Panc1 (cell line): ENCODE measurements at regions not wholly inside any gene's neighbourhood (a gene's known extent, or its start where the extent isn't known, plus 50 kb on each side); places are given as distances from the start of the nearest gene placed in this dataset.

Source experiments
- ATAC-seq: fragments of 200-7000 bp; cut with Tn5 transposase; 2 replicates; pipeline ENCODE4 v1.9.1; 2020; ENCODE audit warnings: mild to moderate bottlenecking, moderate library complexity
- BruUV-seq: library from RNA; stranded (reverse); fragments of 400-500 nt; replicated peaks from 2 replicates; lab custom pipeline; 2021; lab: Mats Ljungman, UMichigan
- CTCF ChIA-PET: fragments of 300-600 bp; sonication (Branson Sonifier 250); formaldehyde crosslinking; loops from one replicate; lab custom pipeline; 2022; ENCODE audit warnings: antibody characterized with exemption; lab: Charles Lee
- POLR2A ChIA-PET: fragments of 300-600 bp; sonication (Branson Sonifier 250); formaldehyde crosslinking; loops from one replicate; lab custom pipeline; 2022; ENCODE audit warnings: antibody characterized with exemption; lab: Charles Lee
- DNase-seq: peaks from one replicate; pipeline ENCODE4 v3.0.0-alpha.2; 2010; ENCODE audit warnings: low read depth, low spot score
- H3K27ac ChIP-seq: 2 replicates; pipeline ENCODE4 v1.5.1; 2011; ENCODE audit warnings: mild to moderate bottlenecking, low read length, inconsistent platforms
- H3K27me3 ChIP-seq: fragments of 200-500 bp; sonication (Bioruptor generic); 2 replicates; pipeline ENCODE4 v1.6.0; 2014; ENCODE audit warnings: low read length, inconsistent platforms; ENCODE audit not compliant: control insufficient read depth, insufficient read depth
- H3K36me3 ChIP-seq: fragments of 200-500 bp; sonication (Bioruptor generic); 2 replicates; pipeline ENCODE4 v1.5.1; 2014; ENCODE audit warnings: inconsistent platforms, mild to moderate bottlenecking, low read length, moderate library complexity; ENCODE audit not compliant: control insufficient read depth, insufficient read depth
- H3K4me1 ChIP-seq: 2 replicates; pipeline ENCODE4 v1.5.1; 2011; ENCODE audit warnings: inconsistent platforms, mild to moderate bottlenecking, low read length, moderate library complexity; ENCODE audit not compliant: control insufficient read depth, insufficient read depth
- H3K4me3 ChIP-seq, 2 experiments: 2 replicates each; pipeline ENCODE4 v1.5.1; 2011 to 2012; ENCODE audit warnings: low read depth in 2 of 2, low read length in 2 of 2, mild to moderate bottlenecking in 2 of 2, inconsistent platforms in 1 of 2, moderate library complexity in 1 of 2
- H3K9me3 ChIP-seq: fragments of 200-500 bp; sonication (Bioruptor generic); 2 replicates; pipeline ENCODE4 v1.5.1; 2014; ENCODE audit warnings: low read depth, mild to moderate bottlenecking, inconsistent platforms, low read length, moderate library complexity; ENCODE audit not compliant: control insufficient read depth, insufficient read depth
- POLR2AphosphoS5 ChIP-seq: IDR thresholded peaks from 2 replicates; pipeline ENCODE4 v1.6.1; 2012; ENCODE audit warnings: mild to moderate bottlenecking, low read depth, low read length, moderate library complexity
- SIN3A ChIP-seq: IDR thresholded peaks from 2 replicates; pipeline ENCODE4 v1.6.1; 2012; ENCODE audit warnings: low read depth, mild to moderate bottlenecking, low read length, moderate library complexity, borderline replicate concordance; ENCODE audit not compliant: insufficient read depth
- TCF7L2 ChIP-seq: IDR thresholded peaks from 2 replicates; pipeline ENCODE4 v1.6.1; 2011; ENCODE audit warnings: mild to moderate bottlenecking, low read depth, low read length, inconsistent platforms
- in situ Hi-C: cut with HindIII; loops from 2 replicates; pipeline ENCODE4 v1.10.0; 2016; ENCODE audit warnings: low sequenced_read_pairs, low pct_unique_long_range_greater_than_20kb
- intact Hi-C: fragments of 100-400 bp; cut with micrococcal nuclease; formaldehyde crosslinking; loops from one replicate; pipeline ENCODE4 v1.10.0; 2022; ENCODE audit not compliant: unreplicated experiment
- TF ChIP-seq, protein P1 (sequence below): fragments of 450-650 bp; IDR thresholded peaks from 2 replicates; pipeline ENCODE4 v1.5.1; 2017; ENCODE audit warnings: mild to moderate bottlenecking
- TF ChIP-seq, protein P2 (sequence below), 2 experiments: IDR thresholded peaks; 2 replicates each; pipeline ENCODE4 v1.6.1; 2011 to 2012; ENCODE audit warnings: low read depth in 2 of 2, control low read depth in 1 of 2, low read length in 1 of 2, mild to moderate bottlenecking in 1 of 2, moderate library complexity in 1 of 2; ENCODE audit not compliant: insufficient read depth in 1 of 2

DNA sequence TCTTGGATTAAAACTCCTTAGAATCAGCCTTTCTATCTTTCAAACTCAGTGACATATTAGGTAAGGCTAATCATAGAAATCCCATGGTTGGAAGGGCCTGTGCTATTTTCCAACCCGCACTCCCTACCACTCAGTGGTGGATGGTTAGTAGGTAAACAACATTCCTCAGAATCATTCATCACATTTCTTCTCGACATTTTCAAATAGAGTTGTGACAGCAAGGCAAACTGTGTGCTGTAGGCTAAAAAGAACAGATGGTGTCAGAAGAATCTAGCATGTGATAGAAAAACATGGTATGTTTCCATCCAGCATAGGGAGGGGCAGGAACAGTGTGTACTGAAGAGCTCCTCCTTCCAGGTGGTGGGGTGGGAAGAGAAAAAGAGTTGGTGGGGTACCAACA is 227.3 kb upstream of the NMUR2 start:
- ATAC-seq, result no peak
- Histone ChIP-seq H3K36me3 (no peaks in the 10 kb centered on the region), H3K27ac (no peak overlapping the region), H3K9me3 (no peaks in the 10 kb centered on the region), H3K4me1 (no peaks in the 10 kb centered on the region), H3K27me3 (no peaks in the 10 kb centered on the region), H3K4me3 (no peak overlapping the region)
- DNase-seq, result no peak
- ChIA-PET CTCF (no interaction called here), POLR2A (no interaction called here)
- in situ Hi-C loops (no loop called here), intact Hi-C loops (no loop called here)
- TF ChIP-seq TCF7L2 (no peak), SIN3A (no peak), POLR2AphosphoS5 (no peak)
- TF ChIP-seq, protein P1, sequence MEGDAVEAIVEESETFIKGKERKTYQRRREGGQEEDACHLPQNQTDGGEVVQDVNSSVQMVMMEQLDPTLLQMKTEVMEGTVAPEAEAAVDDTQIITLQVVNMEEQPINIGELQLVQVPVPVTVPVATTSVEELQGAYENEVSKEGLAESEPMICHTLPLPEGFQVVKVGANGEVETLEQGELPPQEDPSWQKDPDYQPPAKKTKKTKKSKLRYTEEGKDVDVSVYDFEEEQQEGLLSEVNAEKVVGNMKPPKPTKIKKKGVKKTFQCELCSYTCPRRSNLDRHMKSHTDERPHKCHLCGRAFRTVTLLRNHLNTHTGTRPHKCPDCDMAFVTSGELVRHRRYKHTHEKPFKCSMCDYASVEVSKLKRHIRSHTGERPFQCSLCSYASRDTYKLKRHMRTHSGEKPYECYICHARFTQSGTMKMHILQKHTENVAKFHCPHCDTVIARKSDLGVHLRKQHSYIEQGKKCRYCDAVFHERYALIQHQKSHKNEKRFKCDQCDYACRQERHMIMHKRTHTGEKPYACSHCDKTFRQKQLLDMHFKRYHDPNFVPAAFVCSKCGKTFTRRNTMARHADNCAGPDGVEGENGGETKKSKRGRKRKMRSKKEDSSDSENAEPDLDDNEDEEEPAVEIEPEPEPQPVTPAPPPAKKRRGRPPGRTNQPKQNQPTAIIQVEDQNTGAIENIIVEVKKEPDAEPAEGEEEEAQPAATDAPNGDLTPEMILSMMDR, result no peak
- TF ChIP-seq, protein P2, sequence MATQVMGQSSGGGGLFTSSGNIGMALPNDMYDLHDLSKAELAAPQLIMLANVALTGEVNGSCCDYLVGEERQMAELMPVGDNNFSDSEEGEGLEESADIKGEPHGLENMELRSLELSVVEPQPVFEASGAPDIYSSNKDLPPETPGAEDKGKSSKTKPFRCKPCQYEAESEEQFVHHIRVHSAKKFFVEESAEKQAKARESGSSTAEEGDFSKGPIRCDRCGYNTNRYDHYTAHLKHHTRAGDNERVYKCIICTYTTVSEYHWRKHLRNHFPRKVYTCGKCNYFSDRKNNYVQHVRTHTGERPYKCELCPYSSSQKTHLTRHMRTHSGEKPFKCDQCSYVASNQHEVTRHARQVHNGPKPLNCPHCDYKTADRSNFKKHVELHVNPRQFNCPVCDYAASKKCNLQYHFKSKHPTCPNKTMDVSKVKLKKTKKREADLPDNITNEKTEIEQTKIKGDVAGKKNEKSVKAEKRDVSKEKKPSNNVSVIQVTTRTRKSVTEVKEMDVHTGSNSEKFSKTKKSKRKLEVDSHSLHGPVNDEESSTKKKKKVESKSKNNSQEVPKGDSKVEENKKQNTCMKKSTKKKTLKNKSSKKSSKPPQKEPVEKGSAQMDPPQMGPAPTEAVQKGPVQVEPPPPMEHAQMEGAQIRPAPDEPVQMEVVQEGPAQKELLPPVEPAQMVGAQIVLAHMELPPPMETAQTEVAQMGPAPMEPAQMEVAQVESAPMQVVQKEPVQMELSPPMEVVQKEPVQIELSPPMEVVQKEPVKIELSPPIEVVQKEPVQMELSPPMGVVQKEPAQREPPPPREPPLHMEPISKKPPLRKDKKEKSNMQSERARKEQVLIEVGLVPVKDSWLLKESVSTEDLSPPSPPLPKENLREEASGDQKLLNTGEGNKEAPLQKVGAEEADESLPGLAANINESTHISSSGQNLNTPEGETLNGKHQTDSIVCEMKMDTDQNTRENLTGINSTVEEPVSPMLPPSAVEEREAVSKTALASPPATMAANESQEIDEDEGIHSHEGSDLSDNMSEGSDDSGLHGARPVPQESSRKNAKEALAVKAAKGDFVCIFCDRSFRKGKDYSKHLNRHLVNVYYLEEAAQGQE (IDR thresholded peaks at IDR 0.05; ENCODE audit: insufficient read depth in 1 of 2, low read depth in 2 of 2, low read length in 1 of 2), result no peak
- BruUV-seq, result no TSS peak

DNA sequence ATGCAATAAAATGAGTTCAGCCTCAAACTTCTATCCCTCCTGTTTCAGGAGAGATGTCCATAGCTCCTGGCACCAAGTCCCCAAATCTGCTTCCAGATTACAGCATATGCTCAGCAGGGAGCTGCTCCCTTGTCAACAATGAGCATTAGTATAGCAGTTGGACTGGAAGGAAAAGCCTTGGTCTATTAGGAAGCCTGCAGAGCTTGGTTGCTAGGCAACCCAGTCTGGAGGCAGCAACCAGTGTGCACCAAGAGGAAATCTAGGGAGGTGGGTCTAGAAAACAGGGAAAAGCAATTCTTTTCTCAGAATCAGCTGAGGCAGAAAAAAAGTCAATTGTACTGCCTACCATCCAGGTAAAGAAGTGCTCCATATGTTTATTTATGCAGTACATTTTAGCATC is 229.5 kb upstream of the NMUR2 start:
- in situ Hi-C loops (no loop called here), intact Hi-C loops (no loop called here)
- no TSS peak for BruUV-seq
- Histone ChIP-seq H3K27ac (no peak overlapping the region), H3K4me1 (no peaks in the 10 kb centered on the region), H3K36me3 (no peaks in the 10 kb centered on the region), H3K4me3 (no peak overlapping the region), H3K9me3 (no peaks in the 10 kb centered on the region), H3K27me3 (no peaks in the 10 kb centered on the region)
- CTCF ChIA-PET, result no interaction called here
- TF ChIP-seq POLR2AphosphoS5, result no peak
- no peak for TF ChIP-seq SIN3A
- TF ChIP-seq TCF7L2, result no peak
- TF ChIP-seq, protein P1, result no peak
- TF ChIP-seq, protein P2 (IDR thresholded peaks at IDR 0.05; ENCODE audit: insufficient read depth in 1 of 2, low read depth in 2 of 2, low read length in 1 of 2), result no peak
- POLR2A ChIA-PET, result interaction anchor here (0.6 kb wide), 1 partner anchor 1366 kb away, joined by 4 read pairs; no protein-coding TSS in a partner anchor
- DNase-seq (no peak), ATAC-seq (no peak)
